Lower leg skin (tissue), 4 donors: ENCODE measurements at regions not wholly inside any gene's neighbourhood (a gene's known extent, or its start where the extent isn't known, plus 50 kb on each side); places are given as distances from the start of the nearest gene placed in this dataset.

Experiments used
- DNase-seq, 2 donors: peaks; one replicate each; pipeline ENCODE4 v3.0.0-alpha.2; 2019; ENCODE audit warnings: low spot score in 2 of 2
- H3K4me3 ChIP-seq: fragments of 200-600 bp; sonication (generic); 2 replicates; pipeline ENCODE4 v1.5.1; 2017; ENCODE audit warnings: mild to moderate bottlenecking, low read depth; ENCODE audit not compliant: poor library complexity, severe bottlenecking
- CTCF ChIP-seq, 3 donors: fragments of 450-650 bp; IDR thresholded peaks; one replicate each; pipeline ENCODE4 v1.5.1; 2016; ENCODE audit warnings: antibody characterized with exemption in 3 of 3, mild to moderate bottlenecking in 3 of 3, moderate library complexity in 2 of 3
- POLR2A ChIP-seq, 2 donors: fragments of 450-650 bp; IDR thresholded peaks; one replicate each; pipeline ENCODE4 v1.6.1; 2016 to 2017; ENCODE audit warnings: antibody characterized with exemption in 2 of 2, mild to moderate bottlenecking in 1 of 2, moderate library complexity in 1 of 2
- WGBS, 2 donors: methylation state at CpG; one replicate each; pipeline ENCODE4 v1.1.5; 2018; 5-methylcytosine and 5-hydroxymethylcytosine counted together
- intact Hi-C: fragments of 100-400 bp; cut with DNase I; formaldehyde crosslinking; loops from one replicate; pipeline ENCODE4 v1.15.0; 2023; ENCODE audit warnings: low total_unique reads

DNA sequence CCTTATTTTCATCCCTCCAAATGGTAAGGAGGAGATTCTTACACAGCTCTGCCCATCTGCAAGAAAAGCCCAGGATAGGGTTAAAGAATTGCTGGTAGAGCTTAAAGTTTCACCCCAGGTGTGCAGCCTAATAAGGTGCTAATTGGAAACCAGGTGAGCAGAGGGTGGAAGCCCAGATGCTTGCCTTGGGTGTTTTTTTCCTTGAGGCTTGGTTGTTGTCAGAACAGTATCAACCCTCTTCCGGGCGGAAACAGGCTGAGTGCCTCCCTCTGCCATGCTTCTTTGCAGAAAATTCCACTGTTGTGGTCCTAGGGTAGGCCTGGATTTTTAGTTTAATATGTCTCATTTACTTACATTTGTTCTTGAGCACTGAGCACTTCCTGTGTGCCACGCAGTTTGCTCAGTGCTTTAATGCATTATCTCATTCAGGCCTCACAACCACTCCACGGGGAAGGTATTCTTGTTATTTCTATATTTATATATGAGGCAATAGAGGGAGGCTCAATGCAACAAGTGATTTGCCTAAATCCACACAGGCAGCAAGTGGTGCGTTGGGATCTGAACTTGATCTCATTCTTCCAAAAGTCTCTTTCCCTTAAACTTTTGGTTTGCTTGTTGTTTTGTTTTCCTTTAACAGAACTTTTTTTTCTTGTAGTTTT, 115.0 kb upstream of the LRIG1 start:
- TF ChIP-seq POLR2A (IDR thresholded peaks at IDR 0.05) = no peak
- TF ChIP-seq CTCF (IDR thresholded peaks at IDR 0.05) = no peak
- intact Hi-C loops = no loop called here
- DNase-seq = peak in 1 of 2 donors; percentile 37
- 48 to 68% methylated on average over 5 of the region's 5 CpGs for WGBS, 2 donors
- no peak overlapping the region for H3K4me3 ChIP-seq

DNA sequence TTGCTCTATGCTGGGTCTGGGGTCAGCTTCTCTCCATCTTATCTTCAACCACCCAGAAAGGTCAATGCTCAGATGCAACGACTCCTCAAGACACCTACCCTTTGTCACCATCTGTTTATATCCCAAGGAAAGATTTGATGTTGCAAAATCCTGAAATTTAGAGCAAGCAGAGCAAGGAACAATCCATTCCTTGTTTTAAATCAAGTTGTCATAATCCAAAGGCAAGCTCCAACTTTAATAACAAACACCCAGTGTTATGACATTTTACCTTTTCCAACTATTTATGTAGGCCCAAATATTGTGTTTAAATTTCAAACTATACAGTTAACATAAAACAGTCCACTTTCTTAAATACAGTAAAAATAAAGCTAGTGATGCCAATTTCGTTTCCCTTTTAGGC, 116.5 kb upstream of the LRIG1 start:
- no peak for DNase-seq
- 63 to 65% methylated on average over 2 of the region's 2 CpGs for WGBS, 2 donors
- no peak for TF ChIP-seq CTCF (IDR thresholded peaks at IDR 0.05)
- TF ChIP-seq POLR2A (IDR thresholded peaks at IDR 0.05) = no peak
- intact Hi-C loops = no loop called here
- H3K4me3 ChIP-seq = no peak overlapping the region

GRCh38 chr3:66618066-66618465, 117.2 kb upstream of the LRIG1 start:
- no peak overlapping the region for H3K4me3 ChIP-seq
- no peak for DNase-seq
- 56 to 64% methylated on average over 4 of the region's 4 CpGs for WGBS, 2 donors
- intact Hi-C loops = no loop called here
- TF ChIP-seq CTCF (IDR thresholded peaks at IDR 0.05) = no peak
- TF ChIP-seq POLR2A (IDR thresholded peaks at IDR 0.05) = no peak

DNA sequence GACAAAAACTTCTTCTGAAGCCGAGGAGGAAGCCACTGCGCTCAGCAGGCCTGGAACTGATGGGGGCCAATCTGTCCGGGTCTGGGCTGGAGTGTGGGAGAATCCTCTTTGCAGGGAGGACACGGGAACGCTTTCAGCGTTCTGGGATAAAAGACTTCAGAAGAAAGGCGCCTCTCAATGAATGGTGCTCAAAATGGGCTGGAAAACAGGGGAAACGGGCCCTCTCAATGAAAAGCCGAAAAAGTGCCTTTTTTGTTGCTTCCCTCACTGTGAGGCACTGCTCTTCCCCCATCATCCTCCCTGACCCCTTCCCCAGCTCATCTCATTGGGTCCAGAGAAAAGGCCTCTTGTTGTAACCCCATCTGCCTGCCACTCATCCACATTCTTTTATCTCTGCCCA, 119.5 kb upstream of the LRIG1 start:
- TF ChIP-seq POLR2A (IDR thresholded peaks at IDR 0.05) (no peak), CTCF (IDR thresholded peaks at IDR 0.05) (no peak)
- DNase-seq = peak in 1 of 2 donors; percentile 62
- no peak overlapping the region for H3K4me3 ChIP-seq
- 79 to 87% methylated on average over 9 of the region's 9 CpGs for WGBS, 2 donors
- intact Hi-C loops = no loop called here

GRCh38 chr3:66622756-66623457, 122.1 kb upstream of the LRIG1 start:
- 93 to 100% methylated on average over 2 of the region's 2 CpGs for WGBS, 2 donors
- H3K4me3 ChIP-seq = no peak overlapping the region
- DNase-seq = peak in 1 of 2 donors; percentile 31
- intact Hi-C loops = no loop called here
- no peak for TF ChIP-seq POLR2A (IDR thresholded peaks at IDR 0.05)
- TF ChIP-seq CTCF (IDR thresholded peaks at IDR 0.05) = no peak
